Amygdala (tissue), 56 donors: ENCODE measurements at regions not wholly inside any gene's neighbourhood (a gene's known extent, or its start where the extent isn't known, plus 50 kb on each side); places are given as distances from the start of the nearest gene placed in this dataset.
"Not testable (repeated sequence)": the region's sequence is repeated elsewhere in the genome, so short reads cannot be mapped to it uniquely, and the experiment has no call there.

Source experiments
- DNase-seq, 56 donors: peaks; one replicate each; lab custom pipeline; 2025; lab: John Stamatoyannopoulos, UW

- not testable (repeated sequence) for DNase-seq
Observed at GRCh38 chr2:87498169-87498853, 249.6 kb upstream of the PLGLB2 start.

- not testable (repeated sequence) for DNase-seq
Observed at GRCh38 chr2:87498854-87499238, 249.0 kb upstream of the PLGLB2 start.

GRCh38 chr2:87499860-87500259 is 248.0 kb upstream of the PLGLB2 start:
- not testable (repeated sequence) for DNase-seq

- DNase-seq: not testable (repeated sequence)
Observed at GRCh38 chr2:87500421-87500820, 247.5 kb upstream of the PLGLB2 start.

- not testable (repeated sequence) for DNase-seq
Observed at GRCh38 chr2:87500951-87501350, 246.9 kb upstream of the PLGLB2 start.

GRCh38 chr2:87502948-87503347 is 244.9 kb upstream of the PLGLB2 start:
- not testable (repeated sequence) for DNase-seq

GRCh38 chr2:87505239-87505638 is 242.6 kb upstream of the PLGLB2 start:
- not testable (repeated sequence) for DNase-seq

GRCh38 chr2:87505909-87506308 is 242.0 kb upstream of the PLGLB2 start:
- DNase-seq: not testable (repeated sequence)

- not testable (repeated sequence) for DNase-seq
Observed at GRCh38 chr2:87507378-87508348, 240.2 kb upstream of the PLGLB2 start.

- DNase-seq: not testable (repeated sequence)
Observed at GRCh38 chr2:87511195-87511778, 236.6 kb upstream of the PLGLB2 start.

- DNase-seq: not testable (repeated sequence)
Observed at GRCh38 chr2:87512864-87513530, 234.9 kb upstream of the PLGLB2 start.

GRCh38 chr2:87514034-87514433 is 233.9 kb upstream of the PLGLB2 start:
- not testable (repeated sequence) for DNase-seq

GRCh38 chr2:87514515-87514914 is 233.4 kb upstream of the PLGLB2 start:
- DNase-seq: not testable (repeated sequence)

GRCh38 chr2:87515226-87515625 is 232.7 kb upstream of the PLGLB2 start:
- DNase-seq: not testable (repeated sequence)

- DNase-seq: not testable (repeated sequence)
Observed at GRCh38 chr2:87515875-87516274, 232.0 kb upstream of the PLGLB2 start.

GRCh38 chr2:87516369-87516967 is 231.4 kb upstream of the PLGLB2 start:
- DNase-seq: not testable (repeated sequence)

- DNase-seq: not testable (repeated sequence)
Observed at GRCh38 chr2:87517438-87517837, 230.4 kb upstream of the PLGLB2 start.

- not testable (repeated sequence) for DNase-seq
Observed at GRCh38 chr2:87518066-87518465, 229.8 kb upstream of the PLGLB2 start.

GRCh38 chr2:87518547-87518946 is 229.3 kb upstream of the PLGLB2 start:
- DNase-seq: not testable (repeated sequence)
